NCI-H2196 (cell line): ENCODE measurements at regions not wholly inside any gene's neighbourhood (a gene's known extent, or its start where the extent isn't known, plus 50 kb on each side); places are given as distances from the start of the nearest gene placed in this dataset.

Source experiments
- DNase-seq: peaks from one replicate; lab custom pipeline; 2025; ENCODE audit not compliant: unreplicated experiment; lab: John Stamatoyannopoulos, UW

DNA sequence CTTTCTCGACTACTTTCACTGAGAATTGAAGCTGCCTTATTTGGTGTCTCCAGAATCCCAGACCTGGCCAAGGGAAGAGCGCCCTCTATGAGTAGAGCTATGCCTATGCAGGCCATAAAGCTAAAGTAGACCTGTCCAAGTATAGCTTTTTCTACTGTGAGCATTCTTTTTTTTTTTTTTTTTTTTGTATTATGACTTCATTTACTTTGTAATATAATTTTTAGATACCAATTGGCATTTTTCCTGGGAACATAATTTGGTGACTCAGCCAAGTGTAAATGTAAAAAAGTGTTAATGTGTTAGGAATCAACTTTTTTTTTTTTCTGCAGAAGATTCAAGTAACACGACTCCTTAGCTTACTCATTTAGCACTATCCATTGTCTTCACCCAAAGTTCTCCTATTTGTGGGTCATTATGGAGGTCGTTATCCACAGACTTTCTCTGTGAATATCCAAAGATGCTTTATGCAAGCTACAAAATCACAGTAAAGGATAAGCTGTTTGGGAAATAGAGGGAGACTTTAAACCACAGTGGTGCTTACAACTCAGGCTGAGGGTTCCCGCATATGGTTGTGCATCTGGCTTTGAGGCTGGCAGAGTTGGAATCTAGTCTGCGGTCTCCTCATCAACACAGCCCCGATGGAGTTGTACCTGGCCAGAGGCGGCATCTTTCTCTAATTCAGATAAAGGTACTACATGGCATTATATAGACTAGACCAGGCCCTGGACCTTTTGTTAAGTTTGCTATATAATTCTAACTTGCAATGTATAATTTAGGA, 1040.2 kb upstream of the SORCS1 start:
- no peak for DNase-seq

DNA sequence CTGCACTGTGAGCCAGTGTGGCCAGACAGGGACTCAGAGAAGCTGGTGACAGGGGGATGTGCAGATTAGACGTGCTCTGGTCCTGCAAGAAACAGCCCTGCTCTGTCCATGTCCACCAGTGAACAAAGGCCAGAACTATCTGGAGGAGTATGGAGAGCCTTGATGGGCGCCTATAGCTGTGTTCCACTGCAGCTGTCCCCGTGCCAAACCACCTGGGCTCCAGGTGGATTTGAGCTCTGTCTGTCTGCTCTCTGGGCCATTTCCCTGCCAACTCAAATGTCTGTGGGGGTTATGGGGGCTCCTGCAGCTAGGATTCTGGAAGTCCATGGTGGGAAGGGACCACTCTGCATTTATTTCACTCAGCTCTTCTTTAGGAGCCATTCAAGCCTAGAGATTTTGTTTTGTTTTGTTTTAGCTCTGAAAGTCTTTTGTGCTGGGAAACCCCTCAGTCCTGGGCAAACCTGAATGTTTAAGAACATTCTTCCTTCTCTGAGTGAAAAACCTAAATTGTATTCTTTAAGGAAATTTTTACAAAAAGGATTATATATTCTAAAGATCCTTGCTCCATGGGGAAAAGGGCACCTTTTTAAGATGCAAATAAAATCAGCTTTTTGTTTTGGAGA, 1039.5 kb upstream of the SORCS1 start:
- no peak for DNase-seq

DNA sequence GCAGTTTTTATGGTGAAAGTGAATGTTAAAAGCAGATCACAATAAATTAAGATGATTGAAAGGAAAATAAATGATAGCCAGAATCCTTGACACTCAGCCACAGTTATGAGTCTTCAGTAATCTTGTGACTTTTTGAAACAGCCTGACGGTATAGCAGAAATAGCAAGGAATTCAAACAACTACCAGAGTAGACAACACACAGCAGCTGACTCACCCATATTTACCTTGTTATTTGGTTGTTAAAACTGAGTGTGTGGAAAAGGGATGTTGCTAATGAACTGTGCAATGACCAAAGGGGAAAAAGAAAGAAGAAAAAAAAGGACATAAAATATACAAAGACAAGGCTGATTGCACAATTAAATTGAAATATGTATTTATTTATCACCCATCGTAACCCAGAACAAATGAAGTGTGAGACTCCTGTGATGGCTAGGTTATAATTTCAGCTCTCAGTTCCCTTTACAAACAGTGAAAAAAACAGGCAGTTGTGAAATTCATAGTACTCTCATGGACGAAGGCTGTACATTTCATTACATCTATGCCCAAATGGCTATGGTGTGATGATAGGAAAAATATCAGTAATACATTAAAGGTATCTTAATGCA, 1023.0 kb upstream of the SORCS1 start:
- DNase-seq: no peak

DNA sequence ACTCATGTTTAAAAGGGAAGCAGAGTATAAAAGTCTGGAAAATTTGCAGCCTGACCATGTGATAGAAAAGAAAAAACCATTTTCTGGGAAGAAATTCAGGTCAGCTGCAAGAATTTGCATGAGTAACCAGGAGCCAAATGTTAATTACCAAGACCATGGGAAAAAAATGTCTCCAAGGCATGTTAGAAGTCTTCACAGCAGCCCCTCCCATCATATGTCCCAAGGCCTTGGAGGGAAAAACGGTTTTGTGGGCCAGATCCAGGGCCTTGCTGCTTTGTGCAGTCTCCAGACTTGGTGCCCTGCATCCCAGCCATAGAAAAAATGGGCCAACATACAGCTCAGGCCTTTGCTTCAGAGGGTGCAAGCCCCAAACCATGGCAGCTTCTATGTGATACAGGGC, 1019.6 kb upstream of the SORCS1 start:
- no peak for DNase-seq

DNA sequence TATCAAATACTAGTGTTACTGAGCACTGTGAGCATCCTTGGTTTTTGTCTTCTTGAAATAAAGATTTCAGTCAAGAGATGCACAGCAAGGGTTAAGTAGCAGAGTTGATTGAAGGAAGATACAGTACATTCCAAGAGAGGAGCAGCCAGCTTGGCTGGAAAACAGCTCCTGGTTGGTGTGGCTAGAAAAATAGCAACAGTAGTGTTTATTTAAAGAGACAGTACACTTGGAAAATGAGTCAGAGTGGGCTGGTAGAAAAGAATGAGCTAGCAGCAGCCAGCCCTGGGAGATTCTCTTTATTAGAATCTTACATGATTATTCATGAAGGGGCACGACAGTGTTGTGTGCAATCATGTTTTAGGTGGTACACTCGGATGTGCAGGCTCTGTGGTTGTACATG, 1016.4 kb upstream of the SORCS1 start:
- DNase-seq: no peak

DNA sequence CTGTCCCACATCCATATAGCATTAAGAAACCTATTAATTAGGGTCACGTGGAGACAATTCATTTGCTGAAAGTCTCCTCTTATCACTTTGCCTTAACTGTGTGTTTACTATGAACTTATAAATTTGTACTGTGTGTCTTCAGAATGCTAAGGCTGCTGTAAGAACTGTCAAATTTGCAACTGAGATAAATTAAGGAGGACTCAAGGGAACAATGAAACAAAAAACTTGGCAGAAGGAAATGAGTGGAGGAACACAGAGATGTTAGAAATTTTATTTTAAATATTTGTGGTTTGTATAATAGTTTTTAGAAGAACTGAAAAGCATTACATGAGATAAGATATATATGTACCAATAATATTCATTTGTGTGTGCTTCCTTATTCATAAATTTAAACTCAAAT, 1005.3 kb upstream of the SORCS1 start:
- no peak for DNase-seq

DNA sequence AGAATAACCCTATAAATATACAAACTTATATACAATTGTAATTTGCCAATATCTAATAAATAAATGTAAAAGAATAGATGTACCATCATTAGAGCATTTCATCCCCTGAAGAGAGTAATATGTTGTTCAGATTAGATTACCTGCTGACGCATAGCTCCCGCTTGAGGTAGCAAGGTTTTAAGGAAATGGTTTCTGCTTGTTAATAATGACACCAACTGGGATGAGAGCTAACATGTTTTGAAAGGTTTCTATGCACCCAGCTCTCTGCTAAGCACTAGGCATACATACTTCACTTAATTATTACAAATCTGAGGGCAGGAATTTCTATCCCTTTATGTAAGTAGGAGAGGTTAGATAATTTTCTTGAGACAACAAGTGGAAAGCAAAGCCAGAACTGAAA, 1003.3 kb upstream of the SORCS1 start:
- no peak for DNase-seq

DNA sequence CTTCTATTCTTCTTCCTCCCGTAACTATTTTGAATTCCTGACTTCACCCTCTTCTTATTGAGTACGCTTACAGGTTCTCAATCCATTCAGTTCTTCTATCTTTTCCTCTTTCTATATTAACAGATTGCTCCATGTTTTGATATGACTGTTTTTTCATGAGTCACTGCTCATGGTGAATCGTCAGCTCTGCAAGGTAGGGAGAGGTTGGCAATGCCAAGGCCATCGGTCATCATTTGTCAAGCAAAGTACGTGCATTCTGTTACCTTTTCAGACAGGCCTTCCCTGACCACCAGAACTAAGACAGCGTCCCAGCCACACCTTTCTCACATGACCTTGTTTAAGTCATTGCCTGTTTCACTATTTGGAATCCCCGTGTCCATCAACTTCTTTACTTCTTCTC, 1001.9 kb upstream of the SORCS1 start:
- no peak for DNase-seq

DNA sequence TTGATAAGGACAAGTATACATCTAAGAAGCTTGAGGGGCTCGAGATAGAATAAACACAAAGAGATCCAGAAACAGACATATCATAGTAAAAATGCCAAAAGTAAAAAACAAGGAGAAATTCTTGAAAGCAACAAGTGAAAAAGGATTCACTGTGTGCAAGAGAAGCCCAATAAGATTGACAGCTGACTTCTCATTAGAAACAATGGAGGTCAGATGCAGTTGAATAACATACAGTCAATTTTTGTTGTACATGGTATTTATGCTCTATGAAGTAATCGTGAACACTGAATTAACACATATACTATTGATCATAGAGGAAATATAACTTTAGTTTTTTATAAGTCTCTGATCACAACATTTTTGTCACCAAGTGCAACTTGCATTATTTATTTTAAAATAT, 982.8 kb upstream of the SORCS1 start:
- no peak for DNase-seq

DNA sequence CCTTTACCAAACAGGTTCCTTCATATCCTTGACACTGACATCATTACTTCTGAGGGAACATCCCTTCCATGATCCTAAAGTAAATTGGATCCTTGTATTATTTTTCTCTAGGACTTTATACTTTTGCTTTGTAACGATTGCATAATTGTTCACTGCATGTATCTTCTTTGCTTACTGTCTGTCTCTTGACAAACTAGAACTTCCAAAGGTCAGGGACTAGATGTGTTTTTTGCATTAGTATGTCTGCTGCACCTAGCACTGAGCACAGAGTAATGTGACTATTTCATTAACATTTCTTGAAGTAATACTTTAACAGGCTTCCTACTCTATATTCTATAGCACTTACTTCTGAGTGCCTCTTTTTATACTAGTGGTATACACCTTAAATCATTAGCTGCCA, 976.6 kb upstream of the SORCS1 start:
- DNase-seq: no peak

DNA sequence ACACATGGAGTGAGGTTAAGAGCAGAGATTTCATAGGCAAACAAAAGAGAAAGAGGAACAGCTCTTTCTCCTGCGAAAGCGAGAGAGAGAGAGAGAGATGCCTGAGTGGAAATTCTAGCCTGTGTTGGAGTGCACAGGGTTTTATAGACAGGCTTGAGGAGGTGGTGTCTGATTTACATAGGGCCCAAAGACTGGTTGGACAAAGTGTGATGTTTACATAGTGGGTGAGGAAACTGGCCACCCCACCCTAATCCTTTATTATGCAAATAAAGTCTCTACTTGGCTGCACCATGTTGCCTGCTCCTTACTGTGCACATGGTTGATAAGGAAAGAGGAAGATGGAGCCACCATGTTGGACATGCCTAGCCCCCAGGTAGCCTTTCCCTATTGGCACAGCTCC, 967.8 kb upstream of the SORCS1 start:
- DNase-seq: no peak

DNA sequence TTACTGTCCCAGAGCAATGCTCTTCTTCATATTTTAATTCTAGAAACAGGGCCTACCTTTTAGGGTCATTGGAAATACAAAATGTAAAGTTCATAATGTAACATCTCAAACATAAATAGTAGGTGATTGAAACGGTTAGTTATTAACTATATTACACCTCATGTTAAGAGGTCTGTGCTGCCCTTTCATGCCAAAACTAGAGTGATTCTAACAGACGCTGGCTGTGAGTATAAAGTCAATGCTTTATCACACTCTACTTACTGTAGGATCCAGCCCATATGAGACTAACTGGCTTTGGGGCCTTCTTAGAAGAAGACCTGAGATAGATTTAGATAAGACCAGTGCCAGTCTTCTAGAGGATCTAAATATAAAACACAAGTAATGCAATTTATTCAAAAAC, 966.1 kb upstream of the SORCS1 start:
- DNase-seq: no peak

DNA sequence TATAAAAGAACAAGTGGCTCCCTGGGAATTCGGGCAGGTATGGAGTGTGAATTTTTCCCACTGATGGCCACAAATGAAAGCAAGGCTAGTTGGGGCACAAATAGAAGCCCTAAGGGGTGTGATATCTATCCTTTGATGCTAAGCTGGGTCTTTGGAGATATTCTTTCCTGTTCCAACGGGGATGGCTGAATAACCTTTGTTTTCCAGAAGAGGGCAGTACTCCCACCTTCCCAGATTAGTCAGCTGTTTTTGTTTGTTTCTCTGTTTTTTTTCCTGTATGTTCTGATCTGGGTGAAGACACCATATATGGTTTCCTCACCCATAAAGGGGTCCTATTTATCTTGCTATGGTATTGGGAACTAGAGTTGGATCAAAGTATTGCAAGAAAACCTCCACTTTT, 947.7 kb upstream of the SORCS1 start:
- no peak for DNase-seq

DNA sequence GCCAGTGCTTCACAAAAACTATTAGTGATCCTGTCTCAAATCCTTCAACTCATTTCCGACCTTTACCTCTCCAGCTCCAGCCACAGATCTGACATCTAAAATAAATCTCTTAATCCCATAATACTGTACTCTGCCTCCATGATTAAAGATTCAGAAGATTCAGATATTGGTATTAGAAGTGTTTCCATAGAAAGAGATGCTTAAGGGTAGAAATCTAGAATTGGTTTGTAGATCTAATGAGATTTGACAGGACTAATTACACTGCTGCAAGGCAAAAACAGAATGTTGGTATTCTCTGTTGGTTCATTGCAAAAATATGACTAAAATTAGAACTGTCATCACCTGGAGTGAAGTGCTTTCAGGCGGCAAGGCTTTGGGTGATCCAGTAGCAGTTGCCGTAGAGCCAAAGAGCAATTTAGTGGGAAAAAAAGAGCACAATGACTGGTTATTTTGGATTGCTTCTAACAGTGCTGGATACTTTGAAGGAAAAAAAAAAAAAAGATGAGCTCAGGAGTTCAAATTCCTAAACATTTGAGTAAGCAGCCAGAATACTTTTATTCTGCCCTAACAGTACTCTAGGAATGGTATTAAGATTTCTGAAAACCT, 940.1 kb upstream of the SORCS1 start:
- DNase-seq: no peak

DNA sequence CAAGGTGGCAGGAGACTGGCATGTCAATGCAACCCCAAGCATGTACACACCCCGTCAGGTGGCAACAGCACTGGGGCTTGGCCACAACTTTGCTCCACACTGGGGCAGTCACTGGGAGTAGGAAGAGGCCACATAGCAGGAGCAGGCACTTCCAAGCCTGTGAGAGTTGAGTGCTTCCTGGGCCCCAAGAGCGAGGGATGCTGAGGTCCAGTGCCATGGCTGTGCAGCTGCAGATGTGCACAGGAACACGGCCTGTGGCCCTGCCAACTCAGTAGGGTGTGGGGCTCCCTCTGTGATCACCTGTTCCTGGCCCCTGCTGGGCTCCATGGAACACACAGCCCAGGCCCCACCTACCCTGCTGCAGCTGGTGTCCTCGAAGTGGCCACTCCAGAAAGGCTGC, 932.8 kb upstream of the SORCS1 start:
- no peak for DNase-seq

DNA sequence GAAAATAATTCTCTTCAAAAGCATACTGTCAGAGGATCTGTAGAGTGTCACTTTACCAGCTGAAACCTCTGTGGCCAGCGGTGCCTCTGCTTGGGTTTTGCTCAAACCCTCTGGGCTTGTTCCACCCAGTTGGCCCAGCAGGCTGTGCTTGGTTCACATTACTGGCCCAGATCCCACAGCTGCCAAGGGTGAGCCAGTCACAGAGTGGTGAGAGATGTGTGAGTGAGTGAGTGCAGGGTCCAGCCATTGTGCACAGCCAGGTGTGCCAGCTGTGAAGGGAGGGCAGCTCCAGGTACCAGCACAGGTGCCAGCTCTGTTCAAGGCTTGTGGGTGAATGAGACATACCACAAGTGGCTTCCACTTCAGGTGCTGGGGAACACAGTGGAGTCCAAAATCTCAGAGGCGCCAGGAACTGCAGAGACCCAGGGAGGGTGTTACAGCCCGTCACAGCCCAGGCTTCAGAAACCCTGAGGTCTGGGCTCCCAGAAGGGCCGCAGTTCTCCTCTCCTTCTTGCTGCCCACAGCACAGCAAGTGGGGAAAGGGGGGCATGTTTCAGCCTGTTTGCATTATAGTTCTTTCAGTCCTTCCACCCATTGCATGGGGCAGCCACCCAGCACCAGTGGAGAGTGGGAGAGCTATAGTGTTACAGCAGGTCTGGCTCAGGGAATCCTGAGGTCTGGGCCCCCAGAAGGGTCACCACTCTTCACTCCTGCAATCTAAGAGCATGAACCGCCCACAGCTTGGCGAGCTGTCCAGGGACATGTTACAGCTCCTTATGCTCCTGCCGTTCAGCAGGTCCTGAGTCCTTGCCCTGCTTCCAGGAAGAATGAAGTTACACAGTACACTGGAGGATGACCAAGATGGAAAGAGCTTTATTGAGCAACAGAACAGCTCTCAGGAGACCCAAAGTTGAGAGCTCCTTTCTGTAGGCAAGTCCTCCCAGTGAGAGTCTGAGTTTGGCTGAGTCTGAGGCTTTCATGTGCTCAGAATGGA, 931.7 kb upstream of the SORCS1 start:
- DNase-seq: no peak

DNA sequence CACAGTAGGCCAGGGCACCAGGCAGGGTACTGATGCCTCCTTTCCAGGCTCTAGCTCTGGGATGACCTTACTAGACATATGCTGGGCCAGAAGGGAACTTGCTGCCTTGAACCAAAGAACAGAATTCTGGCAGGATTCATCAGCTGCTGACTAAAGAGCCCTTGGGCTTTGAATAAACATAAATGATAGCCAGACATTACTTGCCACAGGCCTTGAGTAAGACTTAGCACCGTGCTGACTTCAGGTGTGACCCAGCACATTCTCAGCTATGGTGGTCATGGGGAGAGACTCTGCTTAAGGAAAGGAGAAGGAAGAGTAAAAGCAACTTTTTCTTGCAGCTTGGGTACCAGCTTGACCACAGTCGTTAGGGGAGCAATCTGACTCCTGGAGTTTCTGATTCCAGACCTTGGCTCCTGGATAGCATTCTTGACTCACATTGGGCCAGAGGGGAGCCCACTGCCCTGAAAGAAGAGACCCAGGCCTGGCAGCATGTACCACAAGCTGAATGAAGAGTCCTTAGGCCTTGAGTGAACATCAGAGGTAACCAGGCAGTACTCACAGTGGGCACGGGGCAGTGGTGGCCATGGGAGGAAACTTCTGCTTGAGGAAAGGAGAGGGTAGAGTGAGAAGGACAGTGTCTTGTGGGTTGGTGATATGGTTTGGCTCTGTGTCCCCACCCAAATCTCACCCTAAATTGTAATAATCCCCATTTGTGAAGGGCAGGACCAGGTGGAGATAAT, 926.1 kb upstream of the SORCS1 start:
- no peak for DNase-seq

DNA sequence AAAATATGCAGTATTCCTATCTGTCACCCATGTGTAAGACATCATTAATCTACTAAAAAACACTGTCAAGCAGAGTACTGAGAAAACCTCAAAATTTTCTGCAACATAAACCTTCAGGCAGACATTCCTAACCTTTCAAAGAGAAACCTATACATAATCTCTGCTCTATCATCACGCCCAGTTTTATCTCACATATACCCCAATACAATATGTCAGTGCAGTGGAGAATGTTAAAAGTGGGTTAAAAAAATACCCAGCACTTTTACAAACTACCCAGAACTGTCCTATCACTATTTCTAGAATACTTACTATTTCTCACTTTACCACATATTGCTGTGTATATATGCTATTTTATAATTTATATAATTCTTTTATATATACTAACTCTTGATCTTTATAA, 922.0 kb upstream of the SORCS1 start:
- DNase-seq: no peak

DNA sequence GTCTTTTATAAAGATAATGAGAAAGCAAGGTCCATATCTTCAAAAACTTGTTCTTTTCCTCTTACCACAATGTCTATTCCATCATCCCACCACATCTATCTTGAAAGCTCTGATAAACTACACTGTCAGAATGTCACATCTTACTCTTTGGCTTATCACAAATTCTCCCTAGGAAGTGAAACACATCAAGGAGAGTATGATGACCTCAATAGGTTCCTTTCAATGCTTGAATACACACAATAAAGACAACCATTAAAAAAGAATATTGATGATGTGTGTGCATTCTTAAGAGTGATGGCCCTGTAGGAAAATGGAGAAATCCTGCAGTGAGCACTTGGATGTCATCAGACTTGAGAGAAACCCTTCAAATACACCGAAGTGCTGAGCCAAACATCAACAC, 918.1 kb upstream of the SORCS1 start:
- DNase-seq: no peak

DNA sequence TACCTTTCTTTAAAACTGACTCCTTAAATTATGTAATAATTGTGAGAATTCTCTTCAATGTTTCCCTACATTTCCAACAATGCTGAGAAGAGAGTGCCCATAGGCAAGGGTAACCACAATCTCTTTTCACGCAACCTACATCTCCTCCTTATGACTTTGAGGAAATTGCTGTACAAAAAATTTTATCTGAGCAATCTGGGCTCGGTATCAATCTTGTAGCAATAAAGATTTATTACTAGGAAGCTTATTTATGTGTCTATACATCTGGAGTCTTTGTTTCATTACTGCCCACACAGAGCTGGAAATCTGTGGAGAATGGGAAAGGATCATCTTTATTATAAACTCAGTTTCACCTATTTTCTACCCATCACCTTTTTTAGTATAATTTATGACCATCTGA, 913.8 kb upstream of the SORCS1 start:
- DNase-seq: no peak
